HT1080 (cell line): ENCODE measurements at regions not wholly inside any gene's neighbourhood (a gene's known extent, or its start where the extent isn't known, plus 50 kb on each side); places are given as distances from the start of the nearest gene placed in this dataset.

Experiments
- DNase-seq: peaks from one replicate; pipeline ENCODE4 v3.0.0-alpha.2; 2015; ENCODE audit warnings: low read depth

- DNase-seq: no peak
These were observed 63.7 kb upstream of the BAIAP2L1 start for GRCh38 chr7:98464558-98464940.

- DNase-seq: no peak
These were observed 63.1 kb upstream of the BAIAP2L1 start for GRCh38 chr7:98463837-98464557.

- DNase-seq: no peak
These were observed 62.2 kb upstream of the BAIAP2L1 start for GRCh38 chr7:98462911-98463633.

GRCh38 chr7:98460902-98461301, 60.0 kb upstream of the BAIAP2L1 start:
- no peak for DNase-seq

- no peak for DNase-seq
These were observed 58.6 kb upstream of the BAIAP2L1 start for GRCh38 chr7:98459529-98459928.

GRCh38 chr7:98458090-98458875, 57.4 kb upstream of the BAIAP2L1 start:
- peak; percentile 25 for DNase-seq

- DNase-seq: no peak
These were observed 56.0 kb upstream of the BAIAP2L1 start for GRCh38 chr7:98456866-98457265.

GRCh38 chr7:98452791-98453190, 51.9 kb upstream of the BAIAP2L1 start:
- no peak for DNase-seq
